Ureter (tissue), 1 donor: ENCODE measurements at regions not wholly inside any gene's neighbourhood (a gene's known extent, or its start where the extent isn't known, plus 50 kb on each side); places are given as distances from the start of the nearest gene placed in this dataset.
"Not testable (repeated sequence)": the region's sequence is repeated elsewhere in the genome, so short reads cannot be mapped to it uniquely, and the experiment has no call there.

Experiments used
- DNase-seq: peaks from one replicate; pipeline ENCODE4 v3.0.0-alpha.2; 2020; ENCODE audit warnings: low spot score
- donor health status: DM: yes; HTN: yes; CAD: no.

- no peak for DNase-seq
Observed at GRCh38 chr1:96074422-96074821, 647.2 kb upstream of the PTBP2 start.

DNA sequence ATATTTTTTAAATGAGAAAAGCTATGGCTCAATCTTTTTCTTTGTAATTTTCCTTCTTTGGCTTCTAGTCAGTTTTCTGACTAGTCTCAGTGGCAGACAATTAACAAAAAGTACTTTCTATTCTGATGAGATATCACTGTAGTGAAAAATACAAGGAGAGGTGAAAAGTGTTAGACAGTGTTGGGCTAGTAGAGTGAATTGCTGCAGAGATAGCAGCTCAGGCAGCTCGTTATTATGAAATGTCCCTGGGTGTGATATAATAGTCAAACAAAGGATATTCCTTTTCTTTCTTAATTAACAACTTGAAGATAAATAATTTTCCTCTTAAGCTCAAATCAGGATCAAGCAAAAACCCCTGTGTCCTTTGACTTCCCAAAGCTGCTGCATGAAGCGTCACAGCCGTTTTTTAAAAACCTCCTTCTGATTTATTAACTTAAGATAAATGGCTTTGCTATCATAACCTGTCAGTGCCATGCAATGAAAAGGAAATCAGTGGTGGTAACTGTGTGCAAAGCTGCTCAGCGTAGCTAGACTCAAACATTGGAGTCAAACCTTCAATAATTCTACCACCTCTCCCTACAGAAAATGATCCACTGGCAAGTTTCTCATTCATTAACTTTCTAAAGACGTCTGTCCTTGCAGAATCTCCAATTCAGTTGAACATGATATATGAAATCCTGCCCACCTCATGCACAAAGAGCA is 646.6 kb upstream of the PTBP2 start:
- DNase-seq, result no peak

DNA sequence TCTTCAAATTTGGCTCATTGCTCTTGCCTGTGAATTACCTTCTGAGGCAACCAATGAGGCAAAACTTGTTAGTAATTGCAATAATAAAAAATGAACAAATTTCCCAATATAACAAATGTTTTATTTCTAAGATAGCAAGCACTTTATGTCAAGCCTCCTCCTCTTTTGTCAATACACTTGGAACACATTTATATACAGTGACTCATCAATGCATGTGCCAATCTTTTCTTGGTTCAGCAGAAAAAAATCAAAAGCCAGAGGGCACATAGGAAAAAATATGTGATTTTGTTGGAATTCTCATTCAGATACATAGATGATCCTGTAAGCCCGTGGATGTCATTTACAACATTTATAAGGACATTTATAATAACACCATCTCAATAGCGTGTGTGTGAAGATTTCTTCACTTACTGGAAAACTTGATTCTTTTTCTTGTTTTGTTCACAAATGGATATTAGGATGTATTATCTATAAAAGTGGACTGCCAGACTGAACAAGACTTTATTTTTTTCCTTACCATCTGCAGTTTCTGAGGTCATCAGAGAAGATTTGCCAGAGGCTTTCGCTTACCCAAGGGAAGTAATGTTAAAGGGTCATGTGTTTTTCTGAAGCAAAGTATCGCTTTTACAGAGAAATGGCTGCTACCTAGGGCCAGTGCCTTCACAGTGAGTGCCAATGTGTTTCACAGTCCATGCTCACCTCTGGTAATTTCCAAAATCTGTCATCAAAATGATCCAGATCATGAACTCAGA is 645.7 kb upstream of the PTBP2 start:
- DNase-seq, result no peak

- no peak for DNase-seq
Observed at GRCh38 chr1:96076589-96076988, 645.0 kb upstream of the PTBP2 start.

- DNase-seq, result no peak
Observed at GRCh38 chr1:96079581-96079980, 642.0 kb upstream of the PTBP2 start.

- no peak for DNase-seq
Observed at GRCh38 chr1:96080925-96081324, 640.7 kb upstream of the PTBP2 start.

DNA sequence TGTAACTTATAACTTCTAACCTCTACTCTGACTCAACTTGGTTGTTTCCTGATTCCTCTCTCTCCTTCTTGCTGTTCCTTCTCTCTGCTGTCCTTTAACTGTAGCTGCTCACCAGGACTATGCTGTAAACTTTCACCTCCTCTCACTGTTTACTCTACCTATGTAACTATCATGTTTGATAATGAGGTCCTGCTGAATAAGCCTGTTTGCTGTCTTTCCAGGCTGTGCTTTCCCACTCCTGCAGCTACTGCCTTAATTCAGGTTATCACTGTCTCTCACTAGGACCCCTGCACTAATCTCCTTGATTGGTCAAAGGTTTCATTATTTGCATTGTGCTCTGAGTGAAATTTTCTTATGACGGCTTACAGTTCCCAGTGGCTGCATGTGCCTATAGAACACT is 633.9 kb upstream of the PTBP2 start:
- DNase-seq, result no peak

GRCh38 chr1:96090134-96090533 is 631.5 kb upstream of the PTBP2 start:
- DNase-seq, result no peak

DNA sequence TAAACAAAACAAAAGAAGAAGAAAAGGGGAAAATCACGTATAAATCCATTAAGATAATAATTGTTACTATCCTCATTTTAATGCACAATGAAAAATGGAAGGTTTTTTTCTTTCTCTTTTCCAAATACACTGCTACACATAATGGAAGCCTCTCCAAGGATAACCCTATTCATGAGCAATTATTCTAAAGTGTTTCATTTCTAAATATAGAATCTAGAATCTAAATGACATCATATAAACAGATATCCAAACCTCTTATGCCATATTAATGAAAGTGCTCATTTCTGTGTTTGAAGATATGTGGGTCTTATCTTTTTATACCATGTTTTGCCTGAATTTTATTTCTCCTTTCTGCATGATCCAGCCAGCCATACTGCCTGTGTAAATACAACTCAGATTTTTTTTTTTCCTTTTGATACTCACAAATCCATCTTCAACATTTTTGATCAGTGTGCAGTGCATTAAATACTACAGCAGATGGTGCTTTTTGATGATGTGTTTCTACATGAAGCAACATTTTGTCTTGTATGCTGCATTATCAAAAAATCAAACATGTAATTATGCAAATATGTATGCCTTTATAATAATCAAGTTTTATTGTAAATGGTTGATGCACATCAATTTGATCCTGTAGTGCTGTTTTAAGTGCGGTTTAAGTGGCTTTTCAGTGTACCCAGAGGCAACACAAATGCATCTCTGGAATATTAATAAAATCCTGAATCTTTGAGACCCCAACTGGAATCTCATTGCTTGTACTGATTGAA is 625.6 kb upstream of the PTBP2 start:
- DNase-seq, result no peak

- DNase-seq, result no peak
Observed at GRCh38 chr1:96096613-96097321, 624.8 kb upstream of the PTBP2 start.

- DNase-seq, result no peak
Observed at GRCh38 chr1:96104506-96104905, 617.1 kb upstream of the PTBP2 start.

DNA sequence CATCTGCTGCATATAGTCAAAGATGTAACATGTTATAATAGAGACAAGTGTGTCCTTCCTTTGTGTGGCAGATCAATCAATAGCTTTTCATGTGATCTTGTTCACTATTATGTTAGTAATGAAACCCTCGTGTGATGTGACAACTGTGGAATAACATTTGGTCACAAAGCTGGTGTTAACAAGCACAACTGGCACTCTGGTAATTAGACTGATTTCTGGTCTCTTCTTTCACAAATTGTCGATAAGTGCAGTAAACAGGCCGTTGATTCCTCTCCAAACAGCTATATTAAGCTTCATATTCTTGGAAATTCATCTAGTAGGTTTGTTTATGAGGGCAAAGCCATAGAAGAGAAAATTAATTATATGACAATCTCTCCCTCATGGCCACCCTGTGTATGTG is 616.7 kb upstream of the PTBP2 start:
- DNase-seq, result no peak

DNA sequence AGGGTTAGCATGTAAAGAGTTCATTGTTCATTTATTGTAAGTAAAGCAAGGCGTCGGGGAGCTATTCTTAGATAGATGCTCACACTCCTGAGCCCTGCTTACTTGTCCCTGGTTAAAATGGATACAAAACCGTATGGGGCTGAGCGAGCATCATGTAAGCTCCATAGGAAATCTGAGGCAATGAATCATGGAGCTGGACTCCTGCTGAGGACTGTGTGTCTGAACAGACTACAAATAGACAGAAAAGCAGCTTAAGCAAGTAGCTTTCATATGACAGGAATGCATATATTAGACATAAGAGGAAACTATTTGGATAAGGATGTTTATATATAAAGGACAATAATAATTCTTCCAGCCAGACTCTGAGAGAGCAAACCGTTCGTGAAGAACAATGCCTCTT is 604.9 kb upstream of the PTBP2 start:
- DNase-seq, result no peak

- DNase-seq, result no peak
Observed at GRCh38 chr1:96130432-96130831, 591.2 kb upstream of the PTBP2 start.

DNA sequence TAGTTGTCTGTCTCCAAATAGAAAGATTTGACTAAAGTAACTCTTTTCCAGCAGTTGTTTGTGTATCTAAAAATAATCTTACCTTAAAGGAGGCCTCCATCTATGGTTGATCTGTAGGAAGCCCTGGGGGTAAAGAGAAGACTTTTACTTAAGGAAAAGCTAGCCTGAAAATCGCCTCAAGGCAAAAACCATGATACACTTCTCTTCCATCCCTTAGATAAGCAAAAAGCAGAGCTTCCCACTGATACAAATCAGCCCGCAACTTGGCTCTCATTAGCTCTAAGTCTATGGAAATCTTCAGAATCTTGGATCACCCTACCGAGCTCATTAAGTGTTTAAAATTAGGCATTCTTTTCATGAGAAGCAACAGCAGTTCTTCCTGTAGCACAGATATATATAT is 576.9 kb upstream of the PTBP2 start:
- no peak for DNase-seq

DNA sequence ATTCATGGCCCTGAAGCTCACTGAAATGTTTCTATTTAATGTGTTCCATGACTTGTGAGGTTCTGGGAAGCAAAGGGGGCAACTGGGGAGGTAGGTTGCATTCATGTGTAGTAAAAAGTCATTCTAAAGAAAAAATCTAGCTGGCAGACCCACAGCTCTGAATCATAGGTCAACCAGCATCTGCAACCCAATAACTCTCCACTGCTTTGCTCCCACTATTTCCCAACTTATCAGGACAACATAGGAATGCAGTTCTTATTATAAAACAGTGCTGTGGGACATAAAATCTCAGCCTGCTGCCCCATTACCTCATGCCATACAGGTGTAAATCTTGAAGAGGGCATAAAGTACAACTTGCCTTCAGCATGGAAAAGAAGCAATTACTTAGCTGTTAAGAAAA is 576.1 kb upstream of the PTBP2 start:
- no peak for DNase-seq

GRCh38 chr1:96152957-96153356 is 568.6 kb upstream of the PTBP2 start:
- DNase-seq, result not testable (repeated sequence)

DNA sequence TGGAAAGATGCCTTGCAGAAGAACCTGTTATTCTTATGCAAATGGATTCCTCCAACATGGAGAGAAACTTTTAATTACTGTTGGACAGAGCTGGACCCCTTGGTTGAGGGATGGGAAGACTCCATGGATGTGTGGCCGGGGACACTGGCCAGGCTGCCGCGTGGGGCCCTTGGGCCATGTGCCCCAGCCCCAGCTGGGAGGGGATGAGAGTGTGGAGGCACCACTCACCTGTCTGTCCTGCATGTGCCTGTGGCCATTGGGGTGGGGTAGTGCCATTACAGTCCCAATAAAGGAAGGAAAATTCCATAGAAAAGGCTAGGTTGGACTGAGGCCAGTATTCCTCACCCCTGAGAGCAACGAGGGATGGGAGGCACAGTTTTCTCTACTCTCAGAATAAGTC is 564.5 kb upstream of the PTBP2 start:
- DNase-seq, result no peak

- no peak for DNase-seq
Observed at GRCh38 chr1:96159379-96159778, 562.2 kb upstream of the PTBP2 start.

- DNase-seq, result no peak
Observed at GRCh38 chr1:96164053-96164452, 557.5 kb upstream of the PTBP2 start.

GRCh38 chr1:96178053-96178452 is 543.5 kb upstream of the PTBP2 start:
- no peak for DNase-seq

- no peak for DNase-seq
Observed at GRCh38 chr1:96183485-96183884, 538.1 kb upstream of the PTBP2 start.
